ENCODE measurements at regions not wholly inside any gene's neighbourhood (a gene's known extent, or its start where the extent isn't known, plus 50 kb on each side); places are given as distances from the start of the nearest gene placed in this dataset.

- no peak for TF ChIP-seq SIN3A (IDR thresholded peaks at IDR 0.05; ENCODE audit: borderline replicate concordance, low read depth, low read length)
- no peak for TF ChIP-seq YY1 (IDR thresholded peaks at IDR 0.05; ENCODE audit: low read depth)
- TF ChIP-seq IRF3 (IDR thresholded peaks at IDR 0.05; ENCODE audit: low read depth, low read length), result no peak
- TF ChIP-seq GABPA (IDR thresholded peaks at IDR 0.05; ENCODE audit: low read depth), result no peak
- no peak for TF ChIP-seq MAX (IDR thresholded peaks at IDR 0.05; ENCODE audit: low read depth)
- no peak for TF ChIP-seq JUND (IDR thresholded peaks at IDR 0.05)
- TF ChIP-seq NFIC (IDR thresholded peaks at IDR 0.05; ENCODE audit: borderline replicate concordance), result no peak
- no peak for TF ChIP-seq CTCF (IDR thresholded peaks at IDR 0.05)
- no peak for TF ChIP-seq RFX5 (IDR thresholded peaks at IDR 0.05; ENCODE audit: low read length)
- TF ChIP-seq EP300 (IDR thresholded peaks at IDR 0.05; ENCODE audit: borderline replicate concordance in 1 of 2, low read depth in 1 of 2, low read length in 1 of 2), result no peak
- TF ChIP-seq RCOR1 (IDR thresholded peaks at IDR 0.05; ENCODE audit: low read length), result no peak
- no peak for TF ChIP-seq RAD21 (IDR thresholded peaks at IDR 0.05; ENCODE audit: low read length)
- TF ChIP-seq FOXM1 (IDR thresholded peaks at IDR 0.05; ENCODE audit: low read depth), result no peak
- TF ChIP-seq POLR2AphosphoS5 (IDR thresholded peaks at IDR 0.05; ENCODE audit: low read depth, low read length), result no peak
- TF ChIP-seq ELF1 (IDR thresholded peaks at IDR 0.05), result no peak
- TF ChIP-seq ZBTB33 (IDR thresholded peaks at IDR 0.05; ENCODE audit: borderline replicate concordance, low read depth), result no peak
- no peak for TF ChIP-seq REST (IDR thresholded peaks at IDR 0.05; ENCODE audit: low read depth, low read length)
- TF ChIP-seq FOSL2 (IDR thresholded peaks at IDR 0.05; ENCODE audit: borderline replicate concordance, low read depth), result no peak
- WGBS (ENCODE audit: low lambda C conversion rate), result 87% methylated on average over 7 of the region's 9 CpGs
- Histone ChIP-seq H3K9me2 (no peaks in the 10 kb centered on the region), H3K4me3 (ENCODE audit: low read depth in 2 of 2, low read length in 1 of 2) (no peak overlapping the region), H3K79me2 (ENCODE audit: insufficient read depth) (no peaks in the 10 kb centered on the region), H3K4me2 (no peak overlapping the region), H3F3A (replicated peaks; ENCODE audit: insufficient read depth) (no peaks in the 10 kb centered on the region), H3K9me3 (no peaks in the 10 kb centered on the region), H3K36me3 (replicated peaks in 1 of 2; ENCODE audit: control insufficient read depth in 1 of 2, insufficient read depth in 2 of 2, low read length in 1 of 2) (no peaks in the 10 kb centered on the region), H2AFZ (ENCODE audit: low read depth) (no peak overlapping the region), H3K9ac (no peak overlapping the region), H4K20me1 (ENCODE audit: insufficient read depth) (no peaks in the 10 kb centered on the region), H3K4me1 (ENCODE audit: control insufficient read depth in 1 of 2, insufficient read depth in 2 of 2, low read depth in 1 of 2, low read length in 1 of 2) (peaks cover 0 to 7% of the 10 kb centered on the region in 2 experiments; a peak in 1 of 4 replicates), H3K27ac (ENCODE audit: low read depth in 2 of 2, low read length in 1 of 2) (no peak overlapping the region), H3K27me3 (ENCODE audit: insufficient read depth) (no peaks in the 10 kb centered on the region)
- no peak for DNase-seq
- ChIA-PET POLR2A (no interaction called here), CTCF (interaction anchor here (0.6 to 1.5 kb wide), 2 partner anchors 8 to 457 kb away, joined by 3 read pairs; no protein-coding TSS in a partner anchor)
Measured at GRCh38 chr15:27639595-27639994, 459.5 kb downstream of the OCA2 start.
